ENCODE measurements at regions not wholly inside any gene's neighbourhood (a gene's known extent, or its start where the extent isn't known, plus 50 kb on each side); places are given as distances from the start of the nearest gene placed in this dataset.
"Not testable (repeated sequence)": the region's sequence is repeated elsewhere in the genome, so short reads cannot be mapped to it uniquely, and the experiment has no call there.

GRCh38 chr5:62909326-62909725 is 330.7 kb downstream of the LRRC70 start:
- DNase-seq (ENCODE audit: low read depth in 2 of 3, low spot score in 1 of 3) = no peak

- no peak for DNase-seq (ENCODE audit: low read depth in 2 of 3, low spot score in 1 of 3)
These were observed 323.5 kb downstream of the LRRC70 start for GRCh38 chr5:62902126-62902525.

- no peak for DNase-seq (ENCODE audit: low read depth in 2 of 3, low spot score in 1 of 3)
These were observed 322.4 kb downstream of the LRRC70 start for GRCh38 chr5:62900976-62901375.

GRCh38 chr5:62896121-62896893 is 317.7 kb downstream of the LRRC70 start:
- DNase-seq (ENCODE audit: low read depth in 2 of 3, low spot score in 1 of 3) = no peak

- DNase-seq (ENCODE audit: low read depth in 2 of 3, low spot score in 1 of 3) = no peak
These were observed 308.1 kb downstream of the LRRC70 start for GRCh38 chr5:62886603-62887315.

GRCh38 chr5:62837330-62837729 is 258.7 kb downstream of the LRRC70 start:
- not testable (repeated sequence) for DNase-seq (ENCODE audit: low read depth in 2 of 3, low spot score in 1 of 3)

GRCh38 chr5:62829604-62829986 is 251.0 kb downstream of the LRRC70 start:
- no peak for DNase-seq (ENCODE audit: low read depth in 2 of 3, low spot score in 1 of 3)

GRCh38 chr5:62828742-62829603 is 250.4 kb downstream of the LRRC70 start:
- no peak for DNase-seq (ENCODE audit: low read depth in 2 of 3, low spot score in 1 of 3)

GRCh38 chr5:62825623-62826220 is 247.1 kb downstream of the LRRC70 start:
- no peak for DNase-seq (ENCODE audit: low read depth in 2 of 3, low spot score in 1 of 3)

GRCh38 chr5:62824936-62825335 is 246.3 kb downstream of the LRRC70 start:
- DNase-seq (ENCODE audit: low read depth in 2 of 3, low spot score in 1 of 3) = no peak

GRCh38 chr5:62817043-62817442 is 238.4 kb downstream of the LRRC70 start:
- not testable (repeated sequence) for DNase-seq (ENCODE audit: low read depth in 2 of 3, low spot score in 1 of 3)

GRCh38 chr5:62814991-62815390 is 236.4 kb downstream of the LRRC70 start:
- no peak for DNase-seq (ENCODE audit: low read depth in 2 of 3, low spot score in 1 of 3)

- DNase-seq (ENCODE audit: low read depth in 2 of 3, low spot score in 1 of 3) = no peak
These were observed 234.1 kb downstream of the LRRC70 start for GRCh38 chr5:62812621-62813255.

- not testable (repeated sequence) for DNase-seq (ENCODE audit: low read depth in 2 of 3, low spot score in 1 of 3)
These were observed 226.2 kb downstream of the LRRC70 start for GRCh38 chr5:62804819-62805218.

- DNase-seq (ENCODE audit: low read depth in 2 of 3, low spot score in 1 of 3) = no peak
These were observed 217.3 kb downstream of the LRRC70 start for GRCh38 chr5:62795926-62796325.

- no peak for DNase-seq (ENCODE audit: low read depth in 2 of 3, low spot score in 1 of 3)
These were observed 215.8 kb downstream of the LRRC70 start for GRCh38 chr5:62794456-62794855.

GRCh38 chr5:62791059-62791458 is 212.4 kb downstream of the LRRC70 start:
- DNase-seq (ENCODE audit: low read depth in 2 of 3, low spot score in 1 of 3) = no peak

- no peak for DNase-seq (ENCODE audit: low read depth in 2 of 3, low spot score in 1 of 3)
These were observed 211.7 kb downstream of the LRRC70 start for GRCh38 chr5:62790348-62790747.

GRCh38 chr5:62786099-62786498 is 207.5 kb downstream of the LRRC70 start:
- no peak for DNase-seq (ENCODE audit: low read depth in 2 of 3, low spot score in 1 of 3)

- DNase-seq (ENCODE audit: low read depth in 2 of 3, low spot score in 1 of 3) = no peak
These were observed 207.0 kb downstream of the LRRC70 start for GRCh38 chr5:62785588-62785987.

Data from stimulated activated CD4-positive, alpha-beta T cell treated with anti-CD3 and anti-CD28 coated beads, Interleukin-12 subunit alpha, Interleukin-12 subunit beta, amount 100 ng/mL, for 48 hours (primary cell).